ENCODE measurements at regions not wholly inside any gene's neighbourhood (a gene's known extent, or its start where the extent isn't known, plus 50 kb on each side); places are given as distances from the start of the nearest gene placed in this dataset.

DNA sequence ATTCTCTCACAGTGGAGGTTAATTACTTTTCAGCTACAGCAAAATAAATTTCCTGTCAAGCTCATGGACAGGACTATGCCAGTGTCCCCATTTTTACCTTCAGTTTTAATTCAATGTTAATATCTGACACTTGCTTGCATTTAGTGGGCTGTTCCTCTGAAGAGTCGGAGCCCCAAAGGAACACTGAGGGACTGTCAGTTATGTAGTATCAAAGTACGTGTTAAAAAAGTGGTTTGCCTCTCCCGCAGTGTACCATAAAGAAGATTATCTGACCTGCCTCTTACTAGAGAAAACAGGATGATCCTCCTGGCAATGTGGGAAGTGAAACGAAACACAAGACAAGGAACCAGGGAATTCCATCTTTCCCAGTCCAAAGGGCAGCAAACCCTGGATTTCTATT lies 1010.9 kb upstream of the PHF14 start:
- Histone ChIP-seq H3K27ac (no peak overlapping the region), H3K4me3 (no peak overlapping the region), H3K27me3 (no peaks in the 10 kb centered on the region), H3K9me3 (no peaks in the 10 kb centered on the region), H3K36me3 (ENCODE audit: low read depth, missing control alignments) (no peaks in the 10 kb centered on the region), H3K4me1 (no peaks in the 10 kb centered on the region)
- 57 to 71% methylated on average over 4 of the region's 4 CpGs for WGBS, 2 donors
- DNase-seq: no peak
- TF ChIP-seq POLR2A (IDR thresholded peaks at IDR 0.05): no peak
- TF ChIP-seq, protein P1, sequence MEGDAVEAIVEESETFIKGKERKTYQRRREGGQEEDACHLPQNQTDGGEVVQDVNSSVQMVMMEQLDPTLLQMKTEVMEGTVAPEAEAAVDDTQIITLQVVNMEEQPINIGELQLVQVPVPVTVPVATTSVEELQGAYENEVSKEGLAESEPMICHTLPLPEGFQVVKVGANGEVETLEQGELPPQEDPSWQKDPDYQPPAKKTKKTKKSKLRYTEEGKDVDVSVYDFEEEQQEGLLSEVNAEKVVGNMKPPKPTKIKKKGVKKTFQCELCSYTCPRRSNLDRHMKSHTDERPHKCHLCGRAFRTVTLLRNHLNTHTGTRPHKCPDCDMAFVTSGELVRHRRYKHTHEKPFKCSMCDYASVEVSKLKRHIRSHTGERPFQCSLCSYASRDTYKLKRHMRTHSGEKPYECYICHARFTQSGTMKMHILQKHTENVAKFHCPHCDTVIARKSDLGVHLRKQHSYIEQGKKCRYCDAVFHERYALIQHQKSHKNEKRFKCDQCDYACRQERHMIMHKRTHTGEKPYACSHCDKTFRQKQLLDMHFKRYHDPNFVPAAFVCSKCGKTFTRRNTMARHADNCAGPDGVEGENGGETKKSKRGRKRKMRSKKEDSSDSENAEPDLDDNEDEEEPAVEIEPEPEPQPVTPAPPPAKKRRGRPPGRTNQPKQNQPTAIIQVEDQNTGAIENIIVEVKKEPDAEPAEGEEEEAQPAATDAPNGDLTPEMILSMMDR (IDR thresholded peaks at IDR 0.05): no peak
- intact Hi-C loops (cut with DNase I; ENCODE audit: low total_unique reads): no loop called here

- TF ChIP-seq, protein P1 (IDR thresholded peaks at IDR 0.05): no peak
- TF ChIP-seq POLR2A (IDR thresholded peaks at IDR 0.05): no peak
- no peaks in the 10 kb centered on the region for H3K4me1 ChIP-seq
- no peaks in the 10 kb centered on the region for H3K27me3 ChIP-seq
- intact Hi-C loops (cut with DNase I; ENCODE audit: low total_unique reads): no loop called here
- no peak for DNase-seq
- H3K36me3 ChIP-seq (ENCODE audit: low read depth, missing control alignments): no peaks in the 10 kb centered on the region
- H3K27ac ChIP-seq: no peak overlapping the region
- H3K4me3 ChIP-seq: no peak overlapping the region
- no peaks in the 10 kb centered on the region for H3K9me3 ChIP-seq
- WGBS, 2 donors: 73% methylated on average over 4 of the region's 4 CpGs
These were observed 995.3 kb upstream of the PHF14 start for GRCh38 chr7:9978106-9979064.

DNA sequence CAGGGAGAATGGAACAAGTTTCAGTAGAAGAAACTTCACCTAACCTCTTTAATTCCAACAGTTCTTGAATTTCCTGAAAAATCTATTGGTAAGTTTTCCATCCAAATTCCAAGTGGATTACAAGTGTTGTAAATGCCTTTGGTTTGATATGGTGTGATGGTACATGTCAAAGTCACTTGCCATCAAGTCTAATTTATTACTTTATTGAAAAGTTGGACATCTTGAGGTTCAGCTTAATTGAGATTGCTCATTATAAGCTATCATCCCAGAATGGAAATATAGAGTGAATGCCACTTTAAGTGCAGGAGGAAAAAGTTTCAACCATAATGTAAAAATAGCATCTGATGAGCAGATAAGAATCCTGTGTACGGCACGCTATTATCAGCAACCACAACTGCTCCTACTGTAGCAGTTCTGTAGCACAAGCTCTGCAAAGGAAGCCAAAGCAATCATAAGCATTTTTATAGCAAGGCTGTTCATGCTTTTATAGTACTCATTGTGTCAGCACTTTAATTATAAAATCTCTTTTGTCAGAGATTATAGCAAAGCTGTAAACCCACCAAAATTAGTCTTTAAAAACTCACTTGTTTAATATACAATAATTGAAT lies 991.8 kb upstream of the PHF14 start:
- Histone ChIP-seq H3K36me3 (ENCODE audit: low read depth, missing control alignments) (no peaks in the 10 kb centered on the region), H3K27me3 (no peaks in the 10 kb centered on the region), H3K4me1 (no peaks in the 10 kb centered on the region), H3K27ac (no peak overlapping the region), H3K9me3 (no peaks in the 10 kb centered on the region), H3K4me3 (no peak overlapping the region)
- DNase-seq: no peak
- intact Hi-C loops (cut with DNase I; ENCODE audit: low total_unique reads): no loop called here
- WGBS, 2 donors: 19 to 39% methylated on average over 2 of the region's 2 CpGs
- TF ChIP-seq POLR2A (IDR thresholded peaks at IDR 0.05): no peak
- TF ChIP-seq, protein P1 (IDR thresholded peaks at IDR 0.05): no peak

DNA sequence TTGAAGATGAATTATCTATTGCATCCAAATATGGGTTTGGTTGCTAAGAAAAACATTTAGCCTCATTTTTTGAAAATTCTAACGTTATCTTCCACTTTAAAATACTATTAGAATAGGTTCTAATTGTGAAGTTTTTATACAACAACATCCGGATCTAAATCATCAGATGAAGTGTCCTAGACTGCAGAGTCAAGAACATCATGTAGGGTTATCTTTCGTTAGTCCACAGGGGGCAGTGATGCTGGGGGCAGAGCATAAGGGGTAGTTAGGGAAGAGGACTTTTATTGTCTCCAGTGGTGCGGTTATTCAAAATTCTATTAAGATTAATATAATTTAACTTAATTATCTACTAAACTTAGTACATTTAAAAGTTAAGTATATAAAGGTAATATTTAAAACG lies 990.6 kb upstream of the PHF14 start:
- Histone ChIP-seq H3K36me3 (ENCODE audit: low read depth, missing control alignments) (no peaks in the 10 kb centered on the region), H3K27me3 (no peaks in the 10 kb centered on the region), H3K4me1 (no peaks in the 10 kb centered on the region), H3K27ac (no peak overlapping the region), H3K9me3 (no peaks in the 10 kb centered on the region), H3K4me3 (no peak overlapping the region)
- WGBS, 2 donors: 63 to 75% methylated on average over 5 of the region's 5 CpGs
- no peak for DNase-seq
- intact Hi-C loops (cut with DNase I; ENCODE audit: low total_unique reads): no loop called here
- TF ChIP-seq, protein P1 (IDR thresholded peaks at IDR 0.05): no peak
- no peak for TF ChIP-seq POLR2A (IDR thresholded peaks at IDR 0.05)

Measured in testis (tissue), 2 donors.